ENCODE measurements at regions not wholly inside any gene's neighbourhood (a gene's known extent, or its start where the extent isn't known, plus 50 kb on each side); places are given as distances from the start of the nearest gene placed in this dataset.
"Not testable (repeated sequence)": the region's sequence is repeated elsewhere in the genome, so short reads cannot be mapped to it uniquely, and the experiment has no call there.

DNA sequence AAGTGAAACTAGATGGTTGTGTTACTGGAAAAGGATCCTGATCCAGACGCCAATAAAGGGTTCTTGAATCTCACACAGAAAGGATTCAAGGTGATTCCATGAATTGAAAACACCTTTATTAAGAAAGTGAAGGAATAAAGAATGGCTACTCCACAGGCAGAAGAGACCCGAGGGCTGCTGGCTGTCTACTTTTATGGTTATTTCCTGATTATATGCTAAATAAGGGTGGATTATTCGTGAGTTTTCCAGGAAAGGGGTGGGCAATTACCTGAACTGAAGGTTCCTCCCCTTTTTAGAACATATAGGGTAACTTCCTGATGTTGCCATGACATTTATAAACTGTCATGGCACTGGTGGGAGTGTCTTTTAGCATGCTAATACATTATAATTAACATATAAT lies 50.9 kb upstream of the WARS2 start:
- no peak overlapping the region for H3K4me3 ChIP-seq (ENCODE audit: low read depth in 1 of 3, low read length in 3 of 3)
- no peak for DNase-seq
- H3K27me3 ChIP-seq (ENCODE audit: control insufficient read depth in 3 of 3, insufficient read depth in 3 of 3, low read length in 3 of 3), result no peaks in the 10 kb centered on the region
- WGBS, 3 donors, result 88 to 94% (median 92%) methylated on average over 3 of the region's 3 CpGs
- H3K4me1 ChIP-seq (ENCODE audit: control insufficient read depth in 3 of 3, insufficient read depth in 2 of 3, low read depth in 1 of 3, low read length in 2 of 3), result no peaks in the 10 kb centered on the region
- peaks cover 0 to 3% of the 10 kb centered on the region in 2 donors for H3K9me3 ChIP-seq (ENCODE audit: control insufficient read depth in 2 of 2, insufficient read depth in 1 of 2, low read depth in 1 of 2, low read length in 1 of 2)
- no peak overlapping the region for H3K27ac ChIP-seq (ENCODE audit: low read depth in 1 of 3, low read length in 2 of 3)
- no peak for FAIRE-seq
- H3K36me3 ChIP-seq (ENCODE audit: control insufficient read depth in 3 of 3, insufficient read depth in 2 of 3, low read depth in 1 of 3, low read length in 3 of 3), result peaks cover 0 to 7% (median 0%) of the 10 kb centered on the region in 3 donors

DNA sequence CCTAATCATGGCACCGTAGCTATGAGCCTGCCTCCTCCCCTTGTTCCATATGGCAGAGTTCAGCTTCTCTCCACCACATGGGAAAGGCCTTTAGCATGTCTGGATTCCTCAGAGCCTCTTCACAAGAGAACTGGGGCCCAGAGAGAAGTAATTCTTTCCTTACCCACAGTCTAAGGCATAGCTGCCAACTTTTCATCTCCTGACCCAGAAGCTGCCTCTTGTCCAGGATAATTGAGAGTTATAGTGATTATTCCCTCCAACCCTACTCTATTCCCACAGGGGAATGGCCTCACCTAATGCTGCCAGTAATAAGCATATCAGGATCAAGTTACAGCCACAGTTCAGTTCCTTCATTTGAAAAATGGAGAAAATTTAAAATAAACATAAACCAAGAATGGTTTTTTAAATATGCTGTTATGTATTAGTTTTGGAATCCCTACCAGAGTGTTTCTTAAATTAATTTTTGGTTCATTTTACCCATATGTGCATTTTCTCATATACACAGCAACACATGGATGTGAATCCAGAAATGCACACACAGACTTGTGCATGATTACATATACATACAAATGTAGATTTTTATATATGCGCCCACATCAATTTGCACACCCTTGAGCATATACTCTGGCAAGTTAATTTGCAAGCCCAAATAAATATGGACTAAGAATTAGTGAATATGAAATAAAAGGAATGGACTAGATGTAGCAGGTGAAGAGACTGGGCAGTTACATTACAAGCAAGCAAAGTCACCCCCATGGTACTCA lies 63.9 kb upstream of the WARS2 start:
- H3K4me3 ChIP-seq (ENCODE audit: low read depth in 1 of 3, low read length in 3 of 3), result no peak overlapping the region
- no peak overlapping the region for H3K27ac ChIP-seq (ENCODE audit: low read depth in 1 of 3, low read length in 2 of 3)
- no peaks in the 10 kb centered on the region for H3K36me3 ChIP-seq (ENCODE audit: control insufficient read depth in 3 of 3, insufficient read depth in 2 of 3, low read depth in 1 of 3, low read length in 3 of 3)
- H3K27me3 ChIP-seq (ENCODE audit: control insufficient read depth in 3 of 3, insufficient read depth in 3 of 3, low read length in 3 of 3), result no peaks in the 10 kb centered on the region
- 94 to 99% (median 95%) methylated on average over 2 of the region's 2 CpGs for WGBS, 3 donors
- peaks cover 0 to 2% of the 10 kb centered on the region in 2 donors for H3K9me3 ChIP-seq (ENCODE audit: control insufficient read depth in 2 of 2, insufficient read depth in 1 of 2, low read depth in 1 of 2, low read length in 1 of 2)
- no peak for FAIRE-seq
- H3K4me1 ChIP-seq (ENCODE audit: control insufficient read depth in 3 of 3, insufficient read depth in 2 of 3, low read depth in 1 of 3, low read length in 2 of 3), result no peaks in the 10 kb centered on the region
- no peak for DNase-seq

DNA sequence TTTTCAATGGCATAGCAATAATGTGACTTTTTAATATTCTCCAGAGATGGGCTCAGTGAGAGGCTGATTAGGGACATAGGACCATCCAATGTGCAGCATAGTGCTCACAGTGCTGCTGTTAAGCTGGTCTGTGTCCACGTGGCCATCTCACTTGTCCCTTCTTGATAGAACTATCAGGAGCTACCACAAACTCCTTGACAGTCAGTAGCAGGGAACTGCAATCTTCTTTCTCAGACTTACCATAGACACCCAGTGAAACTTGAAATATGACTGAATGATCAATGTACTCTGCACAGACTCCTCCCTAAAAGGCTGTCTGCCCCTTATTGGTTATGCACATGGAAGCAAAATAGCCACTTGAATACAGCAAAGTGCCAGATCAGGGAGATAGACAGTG lies 64.5 kb upstream of the WARS2 start:
- WGBS, 3 donors, result 81 to 91% (median 84%) methylated on average over 1 of the region's 1 CpG
- Histone ChIP-seq H3K4me3 (ENCODE audit: low read depth in 1 of 3, low read length in 3 of 3) (no peak overlapping the region), H3K4me1 (ENCODE audit: control insufficient read depth in 3 of 3, insufficient read depth in 2 of 3, low read depth in 1 of 3, low read length in 2 of 3) (peaks cover 0 to 2% (median 0%) of the 10 kb centered on the region in 3 donors), H3K27me3 (ENCODE audit: control insufficient read depth in 3 of 3, insufficient read depth in 3 of 3, low read length in 3 of 3) (no peaks in the 10 kb centered on the region), H3K27ac (ENCODE audit: low read depth in 1 of 3, low read length in 2 of 3) (no peak overlapping the region), H3K9me3 (ENCODE audit: control insufficient read depth in 2 of 2, insufficient read depth in 1 of 2, low read depth in 1 of 2, low read length in 1 of 2) (peaks cover 0 to 2% of the 10 kb centered on the region in 2 donors), H3K36me3 (ENCODE audit: control insufficient read depth in 3 of 3, insufficient read depth in 2 of 3, low read depth in 1 of 3, low read length in 3 of 3) (no peaks in the 10 kb centered on the region)
- DNase-seq (no peak), FAIRE-seq (no peak)

DNA sequence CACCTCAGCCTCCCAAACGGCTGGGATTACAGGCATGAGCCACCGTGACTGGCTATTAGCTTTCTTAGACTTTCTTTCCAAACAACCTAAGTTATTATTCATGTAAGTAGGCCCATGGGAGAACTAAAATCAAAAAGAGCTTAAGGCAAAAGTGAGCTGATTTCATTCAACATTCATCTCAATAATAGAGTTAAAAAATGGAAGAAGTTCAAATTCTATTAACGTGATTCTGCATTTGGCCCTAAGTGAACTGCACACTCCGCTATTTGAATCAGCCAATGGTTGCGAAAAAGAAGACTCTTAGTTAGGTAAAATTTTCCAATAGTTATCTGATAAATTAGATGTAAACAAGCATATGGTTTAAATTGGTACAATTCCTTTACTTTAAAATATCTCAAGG lies 68.6 kb upstream of the WARS2 start:
- H3K4me3 ChIP-seq (ENCODE audit: low read depth in 1 of 3, low read length in 3 of 3), result no peak overlapping the region
- H3K4me1 ChIP-seq (ENCODE audit: control insufficient read depth in 3 of 3, insufficient read depth in 2 of 3, low read depth in 1 of 3, low read length in 2 of 3), result peaks cover 0 to 8% (median 0%) of the 10 kb centered on the region in 3 donors
- H3K27me3 ChIP-seq (ENCODE audit: control insufficient read depth in 3 of 3, insufficient read depth in 3 of 3, low read length in 3 of 3), result no peaks in the 10 kb centered on the region
- no peaks in the 10 kb centered on the region for H3K36me3 ChIP-seq (ENCODE audit: control insufficient read depth in 3 of 3, insufficient read depth in 2 of 3, low read depth in 1 of 3, low read length in 3 of 3)
- no peaks in the 10 kb centered on the region for H3K9me3 ChIP-seq (ENCODE audit: control insufficient read depth in 2 of 2, insufficient read depth in 1 of 2, low read depth in 1 of 2, low read length in 1 of 2)
- DNase-seq, result no peak
- H3K27ac ChIP-seq (ENCODE audit: low read depth in 1 of 3, low read length in 2 of 3), result no peak overlapping the region
- 91 to 97% (median 96%) methylated on average over 5 of the region's 5 CpGs for WGBS, 3 donors
- FAIRE-seq, result no peak

DNA sequence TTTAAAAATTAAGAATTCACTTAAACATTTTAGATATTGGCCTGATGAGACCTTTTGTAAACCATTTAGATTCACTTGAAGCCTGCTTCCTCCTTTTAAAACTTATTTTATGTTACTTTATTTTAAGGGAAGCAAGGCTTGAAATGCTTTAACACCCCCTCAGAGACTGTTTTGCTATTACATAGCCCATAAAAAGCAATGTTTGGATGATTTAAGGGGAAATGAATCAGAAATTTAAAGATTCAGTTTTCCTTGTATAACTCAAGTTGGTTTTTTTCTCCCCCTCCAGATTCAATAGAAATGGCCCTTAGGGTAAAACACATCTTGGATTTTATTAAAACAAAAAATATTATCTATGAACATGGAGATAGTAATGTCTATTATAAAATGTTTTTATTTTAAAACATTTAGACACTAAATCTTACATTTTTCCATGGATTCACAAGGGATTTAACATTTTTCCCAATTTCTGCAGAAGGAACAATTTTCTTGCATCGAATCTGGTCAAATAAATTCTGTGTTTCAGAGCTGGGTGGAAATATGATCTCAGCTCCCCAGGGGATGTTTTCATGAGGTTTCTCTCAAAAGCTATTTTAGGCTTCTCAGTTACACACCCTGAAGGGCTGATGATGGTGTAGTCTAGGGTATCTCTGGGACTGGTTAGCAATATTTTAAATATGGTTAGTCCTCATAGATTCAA lies 69.3 kb upstream of the WARS2 start:
- Histone ChIP-seq H3K9me3 (ENCODE audit: control insufficient read depth in 2 of 2, insufficient read depth in 1 of 2, low read depth in 1 of 2, low read length in 1 of 2) (no peaks in the 10 kb centered on the region), H3K27ac (ENCODE audit: low read depth in 1 of 3, low read length in 2 of 3) (no peak overlapping the region), H3K4me3 (ENCODE audit: low read depth in 1 of 3, low read length in 3 of 3) (no peak overlapping the region), H3K27me3 (ENCODE audit: control insufficient read depth in 3 of 3, insufficient read depth in 3 of 3, low read length in 3 of 3) (no peaks in the 10 kb centered on the region), H3K4me1 (ENCODE audit: control insufficient read depth in 3 of 3, insufficient read depth in 2 of 3, low read depth in 1 of 3, low read length in 2 of 3) (peaks cover 0 to 8% (median 0%) of the 10 kb centered on the region in 3 donors), H3K36me3 (ENCODE audit: control insufficient read depth in 3 of 3, insufficient read depth in 2 of 3, low read depth in 1 of 3, low read length in 3 of 3) (no peaks in the 10 kb centered on the region)
- 80 to 91% (median 86%) methylated on average over 1 of the region's 1 CpG for WGBS, 3 donors
- DNase-seq, result no peak
- FAIRE-seq, result no peak

DNA sequence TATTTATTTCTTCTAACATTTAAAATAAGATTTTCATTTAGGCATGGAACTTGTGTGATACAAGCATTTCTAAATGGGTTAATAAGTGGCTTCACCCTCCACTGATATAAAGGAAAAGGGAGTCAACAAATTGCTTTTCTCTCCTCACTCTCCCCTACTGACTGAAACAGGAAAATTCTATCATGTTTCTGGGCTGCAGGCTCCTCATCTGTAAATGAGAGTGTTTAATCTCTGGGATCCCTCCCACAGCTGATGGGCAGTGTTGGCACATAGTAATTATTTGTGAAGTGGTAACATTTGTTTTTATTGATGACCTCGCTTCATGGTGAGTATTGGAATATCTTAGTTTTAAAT lies 69.8 kb upstream of the WARS2 start:
- 86 to 97% (median 90%) methylated on average over 1 of the region's 1 CpG for WGBS, 3 donors
- FAIRE-seq, result no peak

DNA sequence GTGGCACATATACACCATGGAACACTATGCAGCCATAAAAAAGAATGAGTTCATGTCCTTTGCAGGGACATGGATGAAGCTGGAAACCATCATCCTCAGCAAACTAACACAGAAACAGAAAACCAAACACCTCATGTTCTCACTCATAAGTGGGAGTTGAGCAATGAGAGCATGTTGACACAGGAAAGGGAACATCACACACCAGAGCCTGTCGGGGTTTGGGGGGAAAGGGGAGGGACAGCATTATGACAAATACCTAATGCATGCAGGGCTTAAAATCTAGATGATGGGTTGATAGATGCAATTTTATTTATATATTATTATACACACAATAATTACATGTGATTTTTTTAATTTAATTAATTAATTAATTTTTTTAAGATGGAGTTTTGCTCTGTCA lies 72.8 kb upstream of the WARS2 start:
- FAIRE-seq; H3K4me1 ChIP-seq (ENCODE audit: control insufficient read depth in 3 of 3, insufficient read depth in 2 of 3, low read depth in 1 of 3, low read length in 2 of 3); H3K27me3 ChIP-seq (ENCODE audit: control insufficient read depth in 3 of 3, insufficient read depth in 3 of 3, low read length in 3 of 3); H3K9me3 ChIP-seq (ENCODE audit: control insufficient read depth in 2 of 2, insufficient read depth in 1 of 2, low read depth in 1 of 2, low read length in 1 of 2); DNase-seq; H3K36me3 ChIP-seq (ENCODE audit: control insufficient read depth in 3 of 3, insufficient read depth in 2 of 3, low read depth in 1 of 3, low read length in 3 of 3); H3K27ac ChIP-seq (ENCODE audit: low read depth in 1 of 3, low read length in 2 of 3); H3K4me3 ChIP-seq (ENCODE audit: low read depth in 1 of 3, low read length in 3 of 3): not testable (repeated sequence)
- WGBS, 3 donors, result 84 to 100% (median 91%) methylated on average over 1 of the region's 1 CpG

More for the DNA sequence above, 69.8 kb upstream of the WARS2 start:
- H3K36me3 ChIP-seq (ENCODE audit: control insufficient read depth in 3 of 3, insufficient read depth in 2 of 3, low read depth in 1 of 3, low read length in 3 of 3), result peaks cover 0 to 2% (median 0%) of the 10 kb centered on the region in 3 donors
- DNase-seq, result no peak
- H3K4me3 ChIP-seq (ENCODE audit: low read depth in 1 of 3, low read length in 3 of 3), result no peak overlapping the region
- H3K27ac ChIP-seq (ENCODE audit: low read depth in 1 of 3, low read length in 2 of 3), result no peak overlapping the region
- no peaks in the 10 kb centered on the region for H3K27me3 ChIP-seq (ENCODE audit: control insufficient read depth in 3 of 3, insufficient read depth in 3 of 3, low read length in 3 of 3)
- no peaks in the 10 kb centered on the region for H3K9me3 ChIP-seq (ENCODE audit: control insufficient read depth in 2 of 2, insufficient read depth in 1 of 2, low read depth in 1 of 2, low read length in 1 of 2)
- peaks cover 0 to 8% (median 0%) of the 10 kb centered on the region in 3 donors for H3K4me1 ChIP-seq (ENCODE audit: control insufficient read depth in 3 of 3, insufficient read depth in 2 of 3, low read depth in 1 of 3, low read length in 2 of 3)

DNA sequence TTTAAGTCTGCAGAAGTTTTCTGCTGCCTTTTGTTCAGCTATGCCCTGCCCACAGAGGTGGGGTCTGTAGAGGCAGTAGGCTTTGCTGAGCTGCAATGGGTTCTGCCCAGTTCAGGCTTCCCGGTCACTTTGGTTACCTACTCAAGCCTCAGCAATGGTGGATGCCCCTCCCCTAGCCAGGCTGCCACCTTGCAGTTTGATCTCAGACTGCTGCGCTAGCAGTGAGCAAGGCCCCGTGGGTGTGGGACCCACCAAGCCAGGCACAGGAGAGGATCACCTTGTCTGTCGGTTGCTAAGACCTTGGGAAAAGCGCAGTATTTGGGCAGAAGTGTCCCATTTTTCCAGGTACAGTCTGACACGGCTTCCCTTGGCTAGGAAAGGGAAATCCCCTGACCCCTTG lies 74.5 kb upstream of the WARS2 start:
- H3K4me1 ChIP-seq (ENCODE audit: control insufficient read depth in 3 of 3, insufficient read depth in 2 of 3, low read depth in 1 of 3, low read length in 2 of 3); H3K36me3 ChIP-seq (ENCODE audit: control insufficient read depth in 3 of 3, insufficient read depth in 2 of 3, low read depth in 1 of 3, low read length in 3 of 3); DNase-seq; FAIRE-seq; H3K27me3 ChIP-seq (ENCODE audit: control insufficient read depth in 3 of 3, insufficient read depth in 3 of 3, low read length in 3 of 3); H3K4me3 ChIP-seq (ENCODE audit: low read depth in 1 of 3, low read length in 3 of 3); H3K27ac ChIP-seq (ENCODE audit: low read depth in 1 of 3, low read length in 2 of 3); H3K9me3 ChIP-seq (ENCODE audit: control insufficient read depth in 2 of 2, insufficient read depth in 1 of 2, low read depth in 1 of 2, low read length in 1 of 2): not testable (repeated sequence)
- WGBS, 3 donors, result 89 to 96% (median 94%) methylated on average over 6 of the region's 6 CpGs
